SH-SY5Y (cell line): ENCODE measurements at regions not wholly inside any gene's neighbourhood (a gene's known extent, or its start where the extent isn't known, plus 50 kb on each side); places are given as distances from the start of the nearest gene placed in this dataset.

Experiments
- GATA2 ChIP-seq: IDR thresholded peaks from 2 replicates; pipeline ENCODE4 v1.6.1; 2011; ENCODE audit warnings: mild to moderate bottlenecking, low read depth, low read length
- GATA3 ChIP-seq: IDR thresholded peaks from 2 replicates; pipeline ENCODE4 v1.6.1; 2011; ENCODE audit warnings: low read depth, mild to moderate bottlenecking, low read length, moderate library complexity

DNA sequence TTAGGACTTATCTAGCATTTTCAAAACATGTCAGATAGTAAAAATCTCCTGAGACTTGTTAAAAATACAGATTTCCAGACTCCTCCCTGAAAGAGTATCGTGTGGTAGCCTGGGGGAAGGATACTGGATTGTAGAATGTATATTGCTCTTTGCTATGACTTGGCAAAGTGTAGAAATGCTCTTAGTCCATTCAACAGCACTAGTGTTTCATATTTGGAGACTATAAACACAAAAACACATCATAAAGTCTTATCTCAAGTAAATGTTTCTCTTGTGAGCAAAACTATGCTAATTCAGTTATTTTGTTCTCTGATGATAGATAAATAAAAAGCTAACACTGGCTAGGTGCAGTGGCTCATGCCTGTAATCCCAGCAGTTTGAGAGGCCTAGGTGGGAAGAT lies 137.5 kb upstream of the PRPS1L1 start:
- TF ChIP-seq GATA3 (no peak), GATA2 (no peak)
